B cell (primary cell): ENCODE measurements at regions not wholly inside any gene's neighbourhood (a gene's known extent, or its start where the extent isn't known, plus 50 kb on each side); places are given as distances from the start of the nearest gene placed in this dataset.
A peak's percentile ranks its signal among the peaks of the same experiment; 100 is the strongest.

Experiments used
- ATAC-seq: fragments of 200-7000 bp; cut with Tn5 transposase; one replicate; pipeline ENCODE4 v1.10.0; 2021; ENCODE audit warnings: low read depth, mild to moderate bottlenecking, moderate number of reproducible peaks, moderate library complexity
- CTCF ChIA-PET: fragments of 350-600 bp; sonication (Branson Sonifier 250); formaldehyde crosslinking; loops from one replicate; lab custom pipeline; 2021; ENCODE audit warnings: antibody characterized with exemption, inconsistent platforms; lab: Charles Lee
- POLR2A ChIA-PET: fragments of 350-600 bp; sonication (Branson Sonifier 250); formaldehyde crosslinking; loops from one replicate; lab custom pipeline; 2021; ENCODE audit warnings: antibody characterized with exemption; lab: Charles Lee
- DNase-seq: peaks from one replicate; pipeline ENCODE4 v3.0.0; 2013
- H2AFZ ChIP-seq: 2 replicates; pipeline ENCODE4 v1.6.1; 2012; ENCODE audit warnings: mild to moderate bottlenecking, low read depth, low read length; ENCODE audit not compliant: insufficient read depth, poor library complexity, severe bottlenecking
- H3K27ac ChIP-seq, 2 donors: 1 replicate in 1 of 2; 2 replicates in 1 of 2; pipeline ENCODE4 v1.5.1; 2012 to 2013; ENCODE audit warnings: low read length in 2 of 2, mild to moderate bottlenecking in 2 of 2, moderate library complexity in 1 of 2
- H3K27me3 ChIP-seq, 4 experiments: fragments of 200-600 bp in 1 of 4; sonication (generic) in 1 of 4; replicated peaks in 1 of 4; 1 replicate in 2 of 4; 2 replicates in 2 of 4; pipeline versions ENCODE4 v1.6.1 to v1.7.0; 2013 to 2016; ENCODE audit warnings: low read length in 3 of 4, mild to moderate bottlenecking in 2 of 4, mixed read lengths in 1 of 4, moderate library complexity in 1 of 4; ENCODE audit not compliant: insufficient read depth in 4 of 4, control insufficient read depth in 3 of 4; ENCODE audit errors: control extremely low read depth in 1 of 4
- H3K36me3 ChIP-seq, 2 experiments: replicated peaks in 1 of 2; 1 replicate in 1 of 2; 2 replicates in 1 of 2; pipeline versions ENCODE4 v1.6.1 to v1.7.1; 2013; ENCODE audit warnings: low read length in 1 of 2; ENCODE audit not compliant: insufficient read depth in 2 of 2, control insufficient read depth in 1 of 2; ENCODE audit errors: control extremely low read depth in 1 of 2, extremely low read depth in 1 of 2
- H3K4me1 ChIP-seq, 2 donors: fragments of 200-600 bp in 1 of 2; sonication (generic) in 1 of 2; 1 replicate in 1 of 2; 2 replicates in 1 of 2; pipeline versions ENCODE4 v1.5.1 to v1.6.1; 2013 to 2017; ENCODE audit warnings: low read length in 2 of 2; ENCODE audit not compliant: control insufficient read depth in 2 of 2, insufficient read depth in 2 of 2
- H3K4me2 ChIP-seq: replicated peaks from 2 replicates; pipeline ENCODE3; 2012; ENCODE audit warnings: mild to moderate bottlenecking, low read depth, low read length; ENCODE audit not compliant: poor library complexity, severe bottlenecking
- H3K4me3 ChIP-seq, 5 experiments: fragments of 200-600 bp in 1 of 5; sonication (generic) in 1 of 5; 1 replicate in 3 of 5; 2 replicates in 2 of 5; pipeline versions ENCODE4 v1.5.1 to v1.7.0; 2011 to 2016; ENCODE audit warnings: low read length in 4 of 5, mild to moderate bottlenecking in 4 of 5, low read depth in 2 of 5, control low read depth in 1 of 5, moderate library complexity in 1 of 5; ENCODE audit not compliant: insufficient read depth in 1 of 5; ENCODE audit errors: control extremely low read depth in 1 of 5, extremely low read depth in 1 of 5
- H3K79me2 ChIP-seq: fragments of 200-600 bp; sonication (generic); one replicate; pipeline ENCODE4 v1.6.0; 2016; ENCODE audit warnings: low read length; ENCODE audit not compliant: control insufficient read depth, insufficient read depth
- H3K9ac ChIP-seq: fragments of 200-600 bp; sonication (generic); 2 replicates; pipeline ENCODE4 v1.6.1; 2017; ENCODE audit warnings: mild to moderate bottlenecking, low read length, moderate library complexity
- H3K9me3 ChIP-seq, 3 donors: one replicate each; pipeline versions ENCODE4 v1.6.1 to v1.7.1; 2013; ENCODE audit warnings: low read length in 2 of 3; ENCODE audit not compliant: control insufficient read depth in 2 of 3, insufficient read depth in 1 of 3; ENCODE audit errors: control extremely low read depth in 1 of 3
- H4K20me1 ChIP-seq: 2 replicates; pipeline ENCODE4 v1.6.0; 2012; ENCODE audit warnings: mild to moderate bottlenecking, low read length; ENCODE audit not compliant: insufficient read depth, control insufficient read depth, poor library complexity, severe bottlenecking
- H3K27ac Mint-ChIP-seq: one replicate; pipeline ENCODE4 v1.8.0; 2021; ENCODE audit warnings: mixed read lengths
- H3K27me3 Mint-ChIP-seq: one replicate; pipeline ENCODE4 v1.8.0; 2021; ENCODE audit warnings: mixed read lengths
- H3K4me1 Mint-ChIP-seq: one replicate; pipeline ENCODE4 v1.8.0; 2021; ENCODE audit warnings: mixed read lengths
- H3K4me3 Mint-ChIP-seq: one replicate; pipeline ENCODE4 v1.8.0; 2021; ENCODE audit warnings: mixed read lengths
- H3K9me3 Mint-ChIP-seq: one replicate; pipeline ENCODE4 v1.8.0; 2022; ENCODE audit warnings: mixed read lengths; ENCODE audit not compliant: insufficient read depth
- EZH2 ChIP-seq: IDR thresholded peaks from 2 replicates; pipeline ENCODE4 v1.6.1; 2012; ENCODE audit warnings: borderline replicate concordance, low read depth, mild to moderate bottlenecking, moderate library complexity, low read length; ENCODE audit not compliant: insufficient read depth, poor library complexity, severe bottlenecking
- WGBS: methylation state at CpG from one replicate; pipeline ENCODE4 v1.1.5; 2013; ENCODE audit warnings: missing lambda C conversion rate; ENCODE audit not compliant: insufficient coverage; 5-methylcytosine and 5-hydroxymethylcytosine counted together
- intact Hi-C: fragments of 100-400 bp; cut with micrococcal nuclease; formaldehyde crosslinking; loops from one replicate; pipeline ENCODE4 v1.10.0; 2022
- TF ChIP-seq, protein P1 (sequence below): fragments of 200-600 bp; IDR thresholded peaks from one replicate; pipeline ENCODE4 v1.8.0; 2022; ENCODE audit warnings: antibody characterized with exemption, mild to moderate bottlenecking

DNA sequence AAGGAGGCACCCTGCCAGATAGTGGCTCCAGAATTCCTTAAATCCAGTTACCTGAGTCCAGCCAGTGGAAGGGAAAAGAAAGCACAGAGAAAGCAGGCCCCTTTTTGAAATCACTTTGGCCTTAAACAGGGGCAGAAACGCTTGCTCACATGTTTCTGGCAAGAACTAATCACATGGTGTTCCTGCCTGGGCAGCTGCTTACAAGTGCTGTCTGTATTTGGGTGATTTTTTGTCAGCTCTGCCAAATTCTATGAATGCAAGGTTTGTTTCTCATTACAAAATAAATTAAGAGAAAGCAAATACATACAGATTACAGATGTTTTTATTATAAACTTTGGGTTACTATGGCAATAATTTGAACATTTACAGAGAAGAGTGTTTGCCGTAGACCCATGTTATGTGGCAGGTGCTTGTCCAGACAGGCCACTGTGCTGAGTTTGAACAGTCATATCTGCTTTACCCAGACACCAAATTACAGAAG lies 1237.8 kb downstream of the SLITRK5 start:
- Histone ChIP-seq H3K9me3 (no peaks in the 10 kb centered on the region), H3K27me3 (no peaks in the 10 kb centered on the region), H2AFZ (no peak overlapping the region), H3K4me1 (no peaks in the 10 kb centered on the region), H4K20me1 (no peaks in the 10 kb centered on the region), H3K4me2 (no peak overlapping the region), H3K27ac (no peak overlapping the region), H3K9ac (no peak overlapping the region), H3K4me3 (no peak overlapping the region), H3K36me3 (no peaks in the 10 kb centered on the region), H3K79me2 (no peaks in the 10 kb centered on the region)
- intact Hi-C loops = no loop called here
- ChIA-PET POLR2A (no interaction called here), CTCF (no interaction called here)
- H3K9me3 Mint-ChIP-seq = peaks cover 2% of the 10 kb centered on the region
- 14% methylated on average over 1 of the region's 2 CpGs for WGBS
- DNase-seq (no peak), ATAC-seq (no peak)
- H3K27me3 Mint-ChIP-seq = no peaks in the 10 kb centered on the region
- H3K27ac Mint-ChIP-seq = no peak overlapping the region
- H3K4me1 Mint-ChIP-seq = no peaks in the 10 kb centered on the region
- no peak overlapping the region for H3K4me3 Mint-ChIP-seq
- no peak for TF ChIP-seq EZH2
- TF ChIP-seq, protein P1, sequence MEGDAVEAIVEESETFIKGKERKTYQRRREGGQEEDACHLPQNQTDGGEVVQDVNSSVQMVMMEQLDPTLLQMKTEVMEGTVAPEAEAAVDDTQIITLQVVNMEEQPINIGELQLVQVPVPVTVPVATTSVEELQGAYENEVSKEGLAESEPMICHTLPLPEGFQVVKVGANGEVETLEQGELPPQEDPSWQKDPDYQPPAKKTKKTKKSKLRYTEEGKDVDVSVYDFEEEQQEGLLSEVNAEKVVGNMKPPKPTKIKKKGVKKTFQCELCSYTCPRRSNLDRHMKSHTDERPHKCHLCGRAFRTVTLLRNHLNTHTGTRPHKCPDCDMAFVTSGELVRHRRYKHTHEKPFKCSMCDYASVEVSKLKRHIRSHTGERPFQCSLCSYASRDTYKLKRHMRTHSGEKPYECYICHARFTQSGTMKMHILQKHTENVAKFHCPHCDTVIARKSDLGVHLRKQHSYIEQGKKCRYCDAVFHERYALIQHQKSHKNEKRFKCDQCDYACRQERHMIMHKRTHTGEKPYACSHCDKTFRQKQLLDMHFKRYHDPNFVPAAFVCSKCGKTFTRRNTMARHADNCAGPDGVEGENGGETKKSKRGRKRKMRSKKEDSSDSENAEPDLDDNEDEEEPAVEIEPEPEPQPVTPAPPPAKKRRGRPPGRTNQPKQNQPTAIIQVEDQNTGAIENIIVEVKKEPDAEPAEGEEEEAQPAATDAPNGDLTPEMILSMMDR = no peak

DNA sequence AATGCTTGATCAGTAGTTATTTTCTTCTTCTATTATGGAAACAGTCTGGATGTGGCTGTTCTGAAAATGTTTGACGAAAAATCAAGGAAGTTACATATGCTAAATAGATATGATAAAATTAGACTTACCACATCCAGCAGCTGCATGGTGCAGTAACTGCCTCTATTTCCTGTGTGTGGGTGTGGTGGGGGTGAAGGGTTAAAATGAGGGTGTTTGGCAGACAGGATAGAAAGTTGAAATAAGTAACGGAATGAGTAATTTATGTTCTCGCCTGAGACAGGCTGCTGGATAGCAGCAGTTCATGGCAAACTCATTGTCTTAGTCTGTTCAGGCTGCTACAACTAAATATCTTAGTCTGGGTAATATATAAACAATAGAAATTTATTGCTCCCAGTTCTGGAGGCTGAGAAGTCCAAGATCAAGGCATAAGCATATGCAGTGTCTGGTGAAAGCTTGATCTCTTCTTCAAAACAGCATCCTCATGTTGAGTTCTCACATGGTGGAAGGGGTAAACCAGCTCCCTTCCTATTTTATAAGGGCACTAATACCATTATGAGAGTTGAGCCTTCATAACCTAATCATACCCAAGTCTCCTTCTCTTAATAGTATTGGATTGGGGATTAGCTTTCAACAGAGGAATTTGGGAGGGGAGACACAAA lies 1248.9 kb downstream of the SLITRK5 start:
- Histone ChIP-seq H3K79me2 (no peaks in the 10 kb centered on the region), H3K9me3 (peaks cover 0 to 5% (median 2%) of the 10 kb centered on the region in 3 donors), H2AFZ (peak overlapping the region; percentile 29), H3K9ac (no peak overlapping the region), H3K27ac (peak overlapping the region; percentile 37 to 58), H3K36me3 (no peaks in the 10 kb centered on the region), H3K27me3 (no peaks in the 10 kb centered on the region), H3K4me1 (peaks cover 17 to 22% of the 10 kb centered on the region in 2 donors), H3K4me3 (peak overlapping the region in 1 of 5 experiments; percentile 14), H4K20me1 (no peaks in the 10 kb centered on the region), H3K4me2 (peak overlapping the region; percentile 46)
- DNase-seq (peak; percentile 7), ATAC-seq (no peak)
- intact Hi-C loops = no loop called here
- Mint-ChIP-seq H3K27me3 (no peaks in the 10 kb centered on the region), H3K9me3 (peaks cover 5% of the 10 kb centered on the region), H3K4me1 (peaks cover 22% of the 10 kb centered on the region), H3K27ac (no peak overlapping the region), H3K4me3 (peak overlapping the region; percentile 8)
- ChIA-PET POLR2A (no interaction called here), CTCF (no interaction called here)
- no CpG with 5 or more reads among the region's 3 CpGs for WGBS
- TF ChIP-seq, protein P1 = no peak
- no peak for TF ChIP-seq EZH2
